ENCODE measurements at regions not wholly inside any gene's neighbourhood (a gene's known extent, or its start where the extent isn't known, plus 50 kb on each side); places are given as distances from the start of the nearest gene placed in this dataset.
"Not testable (repeated sequence)": the region's sequence is repeated elsewhere in the genome, so short reads cannot be mapped to it uniquely, and the experiment has no call there.

DNA sequence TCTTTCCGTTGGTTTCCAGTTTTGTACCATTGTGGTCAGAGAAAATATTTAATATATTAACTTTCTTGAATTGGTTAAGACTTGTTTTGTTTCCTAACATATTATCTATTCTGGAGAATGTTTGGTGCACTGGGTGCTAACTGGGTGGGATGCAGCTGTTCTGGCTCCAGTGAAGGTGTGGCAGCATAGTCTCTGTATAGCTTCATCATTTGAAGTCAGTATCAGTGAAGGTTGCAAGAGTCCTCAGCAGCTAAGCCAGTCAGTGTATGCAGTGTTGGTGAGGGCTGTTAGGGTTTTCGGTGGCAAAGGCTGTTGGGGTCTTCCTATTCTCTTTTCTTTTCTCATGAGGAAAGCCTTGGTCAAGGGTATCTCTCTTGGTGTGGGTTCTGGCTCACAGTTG, 698.7 kb upstream of the ADGRL4 start:
- Histone ChIP-seq H3K36me3 (no peaks in the 10 kb centered on the region), H3K27ac (no peak overlapping the region), H3K27me3 (no peaks in the 10 kb centered on the region), H3K9me3 (no peaks in the 10 kb centered on the region), H3K4me1 (ENCODE audit: control insufficient read depth in 1 of 2, insufficient read depth in 1 of 2, low read depth in 1 of 2, low read length in 1 of 2) (no peaks in the 10 kb centered on the region), H3K4me3 (ENCODE audit: low read depth in 1 of 2, low read length in 1 of 2) (no peak overlapping the region)
- TF ChIP-seq, protein P1, sequence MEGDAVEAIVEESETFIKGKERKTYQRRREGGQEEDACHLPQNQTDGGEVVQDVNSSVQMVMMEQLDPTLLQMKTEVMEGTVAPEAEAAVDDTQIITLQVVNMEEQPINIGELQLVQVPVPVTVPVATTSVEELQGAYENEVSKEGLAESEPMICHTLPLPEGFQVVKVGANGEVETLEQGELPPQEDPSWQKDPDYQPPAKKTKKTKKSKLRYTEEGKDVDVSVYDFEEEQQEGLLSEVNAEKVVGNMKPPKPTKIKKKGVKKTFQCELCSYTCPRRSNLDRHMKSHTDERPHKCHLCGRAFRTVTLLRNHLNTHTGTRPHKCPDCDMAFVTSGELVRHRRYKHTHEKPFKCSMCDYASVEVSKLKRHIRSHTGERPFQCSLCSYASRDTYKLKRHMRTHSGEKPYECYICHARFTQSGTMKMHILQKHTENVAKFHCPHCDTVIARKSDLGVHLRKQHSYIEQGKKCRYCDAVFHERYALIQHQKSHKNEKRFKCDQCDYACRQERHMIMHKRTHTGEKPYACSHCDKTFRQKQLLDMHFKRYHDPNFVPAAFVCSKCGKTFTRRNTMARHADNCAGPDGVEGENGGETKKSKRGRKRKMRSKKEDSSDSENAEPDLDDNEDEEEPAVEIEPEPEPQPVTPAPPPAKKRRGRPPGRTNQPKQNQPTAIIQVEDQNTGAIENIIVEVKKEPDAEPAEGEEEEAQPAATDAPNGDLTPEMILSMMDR (IDR thresholded peaks at IDR 0.05) = no peak

GRCh38 chr1:79704067-79704466, 697.5 kb upstream of the ADGRL4 start:
- H3K27me3 ChIP-seq = no peaks in the 10 kb centered on the region
- TF ChIP-seq, protein P1 (IDR thresholded peaks at IDR 0.05) = no peak
- no peak overlapping the region for H3K27ac ChIP-seq
- H3K36me3 ChIP-seq = no peaks in the 10 kb centered on the region
- no peaks in the 10 kb centered on the region for H3K9me3 ChIP-seq
- no peaks in the 10 kb centered on the region for H3K4me1 ChIP-seq (ENCODE audit: control insufficient read depth in 1 of 2, insufficient read depth in 1 of 2, low read depth in 1 of 2, low read length in 1 of 2)
- H3K4me3 ChIP-seq (ENCODE audit: low read depth in 1 of 2, low read length in 1 of 2) = no peak overlapping the region

DNA sequence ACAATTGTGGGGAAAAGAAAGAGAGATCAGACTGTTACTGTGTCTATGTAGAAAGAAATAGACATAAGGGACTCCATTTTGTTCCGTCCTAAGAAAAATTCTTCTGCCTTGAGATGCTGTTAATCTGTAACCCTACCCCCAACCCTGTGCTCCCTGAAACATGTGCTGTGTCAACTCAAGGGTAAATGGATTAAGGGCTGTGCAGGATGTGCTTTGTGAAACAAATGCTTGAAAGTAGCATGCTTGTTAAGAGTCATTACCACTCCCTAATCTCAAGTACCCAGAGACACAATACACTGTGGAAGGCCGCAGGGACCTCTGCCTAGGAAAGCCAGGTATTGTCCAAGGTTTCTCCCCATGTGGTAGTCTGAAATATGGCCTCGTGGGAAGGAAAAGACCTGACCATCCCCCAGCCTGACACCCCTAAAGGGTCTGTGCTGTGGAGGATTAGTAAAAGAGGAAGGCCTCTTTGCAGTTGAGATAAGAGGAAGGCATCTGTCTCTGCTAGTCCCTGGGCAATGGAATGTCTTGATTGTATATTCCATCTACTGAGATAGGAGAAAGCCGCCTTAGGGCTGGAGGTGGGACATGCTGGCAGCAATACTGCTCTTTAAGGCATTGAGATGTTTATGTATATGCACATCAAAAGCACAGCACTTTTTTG, 695.9 kb upstream of the ADGRL4 start:
- H3K4me1 ChIP-seq (ENCODE audit: control insufficient read depth in 1 of 2, insufficient read depth in 1 of 2, low read depth in 1 of 2, low read length in 1 of 2); H3K4me3 ChIP-seq (ENCODE audit: low read depth in 1 of 2, low read length in 1 of 2); H3K9me3 ChIP-seq; H3K27ac ChIP-seq; H3K27me3 ChIP-seq; H3K36me3 ChIP-seq: not testable (repeated sequence)

GRCh38 chr1:79695138-79695537, 688.6 kb upstream of the ADGRL4 start:
- TF ChIP-seq, protein P1 (IDR thresholded peaks at IDR 0.05) = no peak
- Histone ChIP-seq H3K9me3 (no peaks in the 10 kb centered on the region), H3K4me1 (ENCODE audit: control insufficient read depth in 1 of 2, insufficient read depth in 1 of 2, low read depth in 1 of 2, low read length in 1 of 2) (no peaks in the 10 kb centered on the region), H3K27ac (no peak overlapping the region), H3K36me3 (no peaks in the 10 kb centered on the region), H3K27me3 (no peaks in the 10 kb centered on the region), H3K4me3 (ENCODE audit: low read depth in 1 of 2, low read length in 1 of 2) (no peak overlapping the region)

DNA sequence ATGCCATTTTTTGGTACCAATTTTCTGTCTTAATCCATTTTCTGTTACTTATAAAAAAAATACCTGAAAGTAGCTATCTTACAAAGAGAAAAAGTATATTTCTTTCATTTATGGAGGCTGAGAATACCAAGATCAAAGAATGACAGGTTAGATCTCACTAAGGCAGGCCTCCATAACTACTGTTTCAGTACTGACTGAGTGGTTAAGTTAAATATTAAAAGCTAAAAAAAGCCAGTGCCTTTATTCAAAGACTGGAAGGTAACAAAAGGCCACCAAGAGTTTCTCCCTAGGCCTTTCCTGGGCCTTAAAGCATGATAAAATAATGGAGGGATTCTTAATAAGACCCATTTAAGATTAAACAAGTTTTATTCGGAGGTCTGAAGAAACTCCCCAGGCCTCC, 687.7 kb upstream of the ADGRL4 start:
- H3K27ac ChIP-seq = no peak overlapping the region
- H3K36me3 ChIP-seq = no peaks in the 10 kb centered on the region
- no peaks in the 10 kb centered on the region for H3K9me3 ChIP-seq
- H3K4me1 ChIP-seq (ENCODE audit: control insufficient read depth in 1 of 2, insufficient read depth in 1 of 2, low read depth in 1 of 2, low read length in 1 of 2) = no peaks in the 10 kb centered on the region
- no peak overlapping the region for H3K4me3 ChIP-seq (ENCODE audit: low read depth in 1 of 2, low read length in 1 of 2)
- TF ChIP-seq, protein P1 (IDR thresholded peaks at IDR 0.05) = no peak
- no peaks in the 10 kb centered on the region for H3K27me3 ChIP-seq

DNA sequence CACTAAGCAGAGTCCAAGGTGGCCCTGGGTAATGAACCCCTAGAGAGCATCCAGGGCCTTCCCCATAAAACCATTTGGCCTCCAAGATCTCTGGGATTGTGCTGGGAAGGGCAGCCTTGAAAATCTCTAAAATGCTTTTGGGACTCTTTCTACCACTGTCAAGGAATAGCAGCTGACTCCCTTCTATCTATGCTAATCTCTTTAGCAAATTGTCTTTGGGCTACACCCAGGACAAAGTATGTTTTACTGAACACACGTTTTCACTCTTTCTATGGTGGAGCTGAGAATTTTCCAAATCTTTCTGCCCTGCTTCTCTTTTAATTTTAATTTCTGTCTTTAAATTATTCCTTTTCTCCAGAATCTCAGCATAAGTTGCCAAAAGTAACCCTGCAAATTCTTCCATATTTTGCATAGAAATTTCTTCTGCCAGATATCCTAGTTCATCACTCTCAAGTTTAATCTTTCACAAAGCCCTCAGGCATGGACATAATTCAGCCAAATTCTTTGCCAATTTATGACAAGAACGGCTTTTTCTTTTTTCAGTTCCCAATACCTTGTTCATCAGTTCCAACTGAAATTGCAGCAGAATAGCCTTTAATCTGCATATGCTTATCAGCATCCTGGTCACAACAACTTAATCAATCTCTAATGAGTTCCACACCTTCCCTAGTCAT, 687.0 kb upstream of the ADGRL4 start:
- no peaks in the 10 kb centered on the region for H3K36me3 ChIP-seq
- TF ChIP-seq, protein P1 (IDR thresholded peaks at IDR 0.05) = no peak
- no peak overlapping the region for H3K27ac ChIP-seq
- H3K4me3 ChIP-seq (ENCODE audit: low read depth in 1 of 2, low read length in 1 of 2) = no peak overlapping the region
- no peaks in the 10 kb centered on the region for H3K4me1 ChIP-seq (ENCODE audit: control insufficient read depth in 1 of 2, insufficient read depth in 1 of 2, low read depth in 1 of 2, low read length in 1 of 2)
- H3K9me3 ChIP-seq = no peaks in the 10 kb centered on the region
- H3K27me3 ChIP-seq = no peaks in the 10 kb centered on the region

Data from neutrophil (primary cell).